GM19463 (cell line): ENCODE measurements at regions not wholly inside any gene's neighbourhood (a gene's known extent, or its start where the extent isn't known, plus 50 kb on each side); places are given as distances from the start of the nearest gene placed in this dataset.
"Not testable (repeated sequence)": the region's sequence is repeated elsewhere in the genome, so short reads cannot be mapped to it uniquely, and the experiment has no call there.

Source experiments
- ATAC-seq: cut with Tn5 transposase; IDR thresholded peaks from one replicate; pipeline ENCODE4 v1.9.1; 2021; ENCODE audit warnings: mild to moderate bottlenecking, moderate library complexity; ENCODE audit not compliant: unreplicated experiment

DNA sequence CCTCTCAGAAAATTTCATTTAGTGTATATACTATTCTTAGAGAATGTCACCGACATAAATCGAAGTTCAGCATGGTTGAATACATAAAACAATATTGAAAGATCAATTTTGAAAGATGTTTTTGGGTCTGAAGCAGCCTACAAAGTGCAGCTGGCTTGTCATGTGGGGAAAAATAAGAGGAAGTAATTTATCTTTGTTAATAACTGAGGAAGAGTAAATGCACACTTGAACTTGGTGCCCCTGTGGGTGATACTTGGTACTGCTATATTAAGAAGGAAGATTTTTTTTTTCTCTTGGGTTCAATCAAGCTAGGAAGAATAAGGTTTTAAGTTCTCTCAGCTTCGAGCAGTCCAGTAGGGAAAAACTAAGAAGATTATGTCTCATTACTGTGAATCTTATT, 661.3 kb downstream of the RPL10L start:
- no peak for ATAC-seq

DNA sequence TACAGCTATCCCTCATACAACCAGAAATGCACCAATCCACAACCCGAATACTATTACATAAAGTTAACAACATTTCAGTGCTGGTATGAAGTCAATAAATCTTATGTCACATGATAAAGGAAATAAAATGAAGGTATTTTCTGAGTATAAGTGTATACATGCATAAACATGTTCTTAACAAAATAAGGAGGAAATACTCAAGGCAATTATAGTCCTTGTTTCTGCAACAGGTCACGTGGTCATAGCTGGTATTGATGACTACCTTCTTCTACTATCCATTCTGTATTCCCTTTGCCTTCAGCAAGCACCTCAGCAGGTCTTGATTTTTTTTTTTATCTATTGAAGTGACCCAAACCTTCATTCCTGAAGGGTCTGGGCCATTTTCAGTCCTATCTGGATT, 675.6 kb downstream of the RPL10L start:
- no peak for ATAC-seq

- no peak for ATAC-seq
Measured at GRCh38 chr14:45972416-45972815, 679.2 kb downstream of the RPL10L start.

GRCh38 chr14:45970621-45971020, 681.0 kb downstream of the RPL10L start:
- no peak for ATAC-seq

GRCh38 chr14:45968037-45968436, 683.5 kb downstream of the RPL10L start:
- no peak for ATAC-seq

GRCh38 chr14:45949479-45949878, 696.5 kb upstream of the MIS18BP1 start:
- ATAC-seq, result no peak

DNA sequence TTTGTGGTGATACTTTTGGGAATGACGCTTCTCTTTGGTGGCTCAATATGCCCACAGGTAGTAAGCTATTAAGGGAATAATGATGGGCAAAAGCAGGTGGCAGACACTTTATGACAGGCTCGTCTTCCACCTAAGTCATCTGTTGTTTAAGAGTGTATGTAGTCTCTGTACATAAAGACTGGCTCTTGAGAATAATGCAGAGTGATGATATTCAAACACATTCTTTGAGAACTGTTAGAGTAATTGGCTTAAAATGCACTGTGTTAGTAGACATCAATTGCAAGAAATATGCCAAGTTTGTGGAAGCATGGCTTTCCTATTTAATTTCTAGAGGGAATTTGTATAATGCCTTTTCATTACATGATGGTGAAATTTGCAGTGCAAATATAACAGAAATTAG, 694.8 kb upstream of the MIS18BP1 start:
- ATAC-seq, result no peak

DNA sequence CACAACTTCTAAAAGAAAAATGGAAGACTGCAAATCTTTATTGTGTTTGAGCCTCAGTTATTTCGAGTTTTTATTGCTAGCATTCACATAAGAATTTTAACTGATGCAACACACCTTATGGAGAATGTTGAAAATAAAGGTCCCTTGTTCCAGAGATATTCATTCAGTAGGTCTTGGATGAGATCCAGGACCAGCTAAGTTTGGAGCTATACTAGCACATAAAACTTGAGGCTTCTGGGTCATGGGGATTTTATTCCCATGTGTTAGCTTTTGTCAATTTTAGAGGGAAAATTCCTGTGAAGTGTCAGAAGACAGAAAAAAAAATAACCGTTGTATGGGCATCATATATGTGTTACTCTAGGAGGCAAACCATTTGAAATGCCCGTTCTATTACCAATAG, 693.2 kb upstream of the MIS18BP1 start:
- no peak for ATAC-seq

GRCh38 chr14:45940318-45940717, 687.3 kb upstream of the MIS18BP1 start:
- no peak for ATAC-seq

DNA sequence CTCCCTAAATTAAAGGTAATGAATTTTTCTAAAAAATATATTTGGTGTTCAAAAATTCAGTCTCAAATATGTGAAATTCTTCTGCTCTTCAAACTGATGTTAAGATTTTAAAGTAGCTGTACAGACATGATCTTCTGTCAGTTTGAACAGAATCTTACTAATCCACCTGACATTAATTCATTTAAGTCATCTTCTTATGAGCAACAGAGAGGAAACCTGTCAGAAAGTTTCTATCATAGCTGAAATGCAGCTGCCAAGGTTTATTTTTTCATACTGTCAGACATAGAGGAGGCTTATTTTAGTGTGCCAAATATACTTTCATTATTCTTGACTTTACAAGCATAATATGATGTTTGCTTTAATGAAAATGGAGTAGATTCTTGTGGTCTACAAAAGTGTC, 686.6 kb upstream of the MIS18BP1 start:
- no peak for ATAC-seq

GRCh38 chr14:45919995-45920394, 667.0 kb upstream of the MIS18BP1 start:
- ATAC-seq, result not testable (repeated sequence)

- ATAC-seq, result no peak
Measured at GRCh38 chr14:45916340-45916953, 663.4 kb upstream of the MIS18BP1 start.

GRCh38 chr14:45907782-45908181, 654.8 kb upstream of the MIS18BP1 start:
- ATAC-seq, result no peak

DNA sequence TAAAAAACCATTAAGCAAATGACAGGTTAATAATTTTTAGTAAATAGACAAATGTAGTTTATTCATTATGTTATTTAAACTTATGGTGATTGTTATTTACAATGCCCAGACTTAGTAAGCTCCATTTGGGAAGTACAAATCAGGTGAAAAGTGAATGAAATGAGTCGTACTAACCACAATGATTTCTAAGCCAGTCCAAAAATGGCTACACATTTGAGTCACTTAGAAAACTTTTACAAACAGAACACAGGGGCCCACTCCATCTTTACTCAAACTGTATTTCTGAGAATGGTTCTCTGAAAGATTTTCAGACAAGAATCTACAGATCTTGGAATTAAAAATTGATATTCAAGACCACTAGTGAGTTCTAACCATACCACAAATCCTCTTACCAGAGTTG, 653.3 kb upstream of the MIS18BP1 start:
- no peak for ATAC-seq

GRCh38 chr14:45905672-45906071, 652.7 kb upstream of the MIS18BP1 start:
- ATAC-seq, result no peak

DNA sequence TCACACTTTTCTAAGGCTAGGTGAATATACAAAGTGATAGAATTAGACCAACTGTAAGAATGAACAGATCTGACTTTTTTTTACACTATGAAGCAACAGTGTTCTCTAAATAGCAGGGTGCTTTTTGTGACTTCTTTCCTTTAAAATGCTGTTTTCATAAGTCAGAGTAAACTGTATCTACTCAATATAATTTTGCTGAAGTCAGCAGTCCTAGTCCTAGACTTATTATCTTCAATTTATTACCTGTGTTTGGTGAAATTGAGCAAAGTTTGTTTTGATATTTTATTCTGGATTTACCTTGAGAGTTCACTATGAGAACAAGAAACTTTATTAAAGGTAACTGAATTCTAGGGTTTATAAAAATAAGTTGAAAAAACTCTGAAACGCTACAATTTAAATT, 651.3 kb upstream of the MIS18BP1 start:
- ATAC-seq, result no peak

DNA sequence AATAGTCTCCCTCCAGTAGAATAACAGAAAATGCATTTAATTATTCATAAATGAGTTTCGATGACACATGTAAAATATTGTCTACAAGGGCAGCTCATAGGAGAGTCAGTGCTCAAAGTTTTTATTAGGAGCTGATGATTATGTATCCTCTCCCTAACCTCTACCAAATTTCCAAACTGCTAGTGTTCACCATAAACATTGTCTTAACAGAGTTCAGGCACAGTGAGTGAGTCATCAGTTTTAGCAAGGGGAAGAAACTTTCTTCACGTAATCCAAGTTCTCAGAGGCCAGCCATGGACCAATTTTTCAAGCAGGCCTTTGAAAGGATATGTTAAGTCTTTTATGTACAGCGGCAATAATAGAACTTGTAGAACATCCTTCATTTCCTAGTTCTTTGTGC, 649.2 kb upstream of the MIS18BP1 start:
- ATAC-seq, result no peak

- ATAC-seq, result no peak
Measured at GRCh38 chr14:45897439-45897838, 644.4 kb upstream of the MIS18BP1 start.

DNA sequence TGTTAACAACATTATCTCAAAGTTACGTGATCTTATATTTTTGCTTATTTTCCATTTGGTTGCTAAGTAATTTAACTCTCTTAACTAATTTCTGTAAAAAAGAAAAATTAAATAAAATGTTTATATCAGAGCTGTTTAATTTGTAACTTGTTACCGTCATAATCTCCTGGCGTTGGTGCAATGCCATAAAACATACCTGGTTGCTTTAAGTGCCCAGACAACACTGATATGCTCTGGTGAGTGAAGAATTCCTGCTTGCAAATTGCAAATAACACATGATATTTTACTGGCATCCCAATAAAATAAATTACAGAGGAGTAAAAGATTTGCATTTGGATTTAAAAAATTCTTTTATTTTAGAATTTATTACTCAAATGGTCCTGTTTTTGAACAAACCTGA, 640.1 kb upstream of the MIS18BP1 start:
- ATAC-seq, result no peak

- no peak for ATAC-seq
Measured at GRCh38 chr14:45891417-45892080, 638.5 kb upstream of the MIS18BP1 start.

GRCh38 chr14:45888766-45889285, 635.8 kb upstream of the MIS18BP1 start:
- not testable (repeated sequence) for ATAC-seq

DNA sequence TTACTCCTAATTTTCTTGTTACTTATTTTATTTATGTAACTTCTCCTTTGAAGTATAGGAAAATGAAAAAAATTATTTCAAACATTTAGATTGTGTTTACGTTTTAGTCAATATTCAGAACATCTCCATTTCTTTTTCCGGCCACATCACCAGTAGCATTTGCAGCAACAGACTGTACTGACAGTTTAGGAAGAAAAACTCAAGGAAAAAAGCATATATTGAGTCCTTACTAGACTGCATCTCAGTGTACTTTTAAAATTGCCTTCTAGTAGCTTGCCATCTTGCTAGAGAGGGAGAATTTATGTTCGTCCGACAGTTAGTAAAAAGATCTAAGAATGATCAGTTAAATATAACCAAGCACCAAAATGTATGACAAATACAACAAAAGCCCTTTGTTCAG, 625.0 kb upstream of the MIS18BP1 start:
- ATAC-seq, result no peak

GRCh38 chr14:45868863-45869262, 615.9 kb upstream of the MIS18BP1 start:
- ATAC-seq, result no peak
